Right lobe of liver (tissue), 6 donors: ENCODE measurements at regions not wholly inside any gene's neighbourhood (a gene's known extent, or its start where the extent isn't known, plus 50 kb on each side); places are given as distances from the start of the nearest gene placed in this dataset.

ENCODE experiments used
- ATAC-seq, 4 donors: fragments of 200-7000 bp; cut with Tn5 transposase; one replicate each; pipeline ENCODE4 v1.9.1; 2020; ENCODE audit warnings: mild to moderate bottlenecking in 4 of 4, moderate library complexity in 4 of 4
- DNase-seq, 3 donors: peaks; one replicate each; pipeline ENCODE4 v3.0.0-alpha.2; 2020
- H3K27ac ChIP-seq, 3 donors: fragments of 200-600 bp; one replicate each; pipeline ENCODE4 v1.8.0; 2022
- H3K27me3 ChIP-seq, 2 donors: fragments of 200-600 bp; one replicate each; pipeline ENCODE4 v1.8.0; 2022
- H3K36me3 ChIP-seq, 4 donors: fragments of 200-600 bp; sonication (generic) in 1 of 4; one replicate each; pipeline versions ENCODE4 v1.5.1 to v1.8.0; 2017 to 2022; ENCODE audit warnings: control low read depth in 1 of 4
- H3K4me1 ChIP-seq, 4 donors: fragments of 200-600 bp; sonication (generic) in 1 of 4; one replicate each; pipeline versions ENCODE4 v1.5.1 to v1.8.0; 2017 to 2022; ENCODE audit warnings: control low read depth in 1 of 4
- H3K4me3 ChIP-seq, 3 donors: fragments of 200-600 bp; one replicate each; pipeline ENCODE4 v1.8.0; 2022
- H3K9me3 ChIP-seq, 4 donors: fragments of 200-600 bp; sonication (generic) in 1 of 4; one replicate each; pipeline versions ENCODE4 v1.5.1 to v1.8.0; 2017 to 2022; ENCODE audit warnings: control low read depth in 1 of 4
- CTCF ChIP-seq, 4 donors: fragments of 200-600 bp in 3 of 4; fragments of 450-650 bp in 1 of 4; IDR thresholded peaks; one replicate each; pipeline versions ENCODE4 v1.5.1 to v1.8.0; 2016 to 2022; ENCODE audit warnings: antibody characterized with exemption in 4 of 4, mild to moderate bottlenecking in 2 of 4
- POLR2A ChIP-seq: fragments of 450-650 bp; IDR thresholded peaks from one replicate; pipeline ENCODE4 v1.6.1; 2017; ENCODE audit warnings: antibody characterized with exemption, mild to moderate bottlenecking
- WGBS: methylation state at CpG from one replicate; pipeline ENCODE4 v1.1.6; 2018; ENCODE audit warnings: low coverage, low lambda C conversion rate; ENCODE audit not compliant: insufficient coverage; ENCODE audit errors: missing lambda C conversion rate; 5-methylcytosine and 5-hydroxymethylcytosine counted together
- intact Hi-C, 2 donors: fragments of 100-400 bp; cut with DNase I; formaldehyde crosslinking; loops; one replicate each; pipeline versions ENCODE4 v1.11.2 to v1.14.1; 2022
- donor health status: DM: no; HTN: yes; CAD: no.
- donor health status: DM: no; HTN: no; CAD: no.
- donor health status: DM: no; HTN: no; CAD: no.
- donor health status: DM: no; HTN: yes; CAD: no.
- donor health status: DM: no; HTN: yes; CAD: no.

GRCh38 chr4:95641571-95641970 lies 92.8 kb upstream of the UNC5C start:
- 85% methylated on average over 7 of the region's 7 CpGs for WGBS
- DNase-seq (no peak), ATAC-seq (no peak)
- H3K36me3 ChIP-seq: no peaks in the 10 kb centered on the region
- peaks cover 0 to 4% (median 0%) of the 10 kb centered on the region in 4 donors for H3K4me1 ChIP-seq
- H3K27me3 ChIP-seq: no peaks in the 10 kb centered on the region
- no peak overlapping the region for H3K27ac ChIP-seq
- H3K9me3 ChIP-seq: no peaks in the 10 kb centered on the region
- intact Hi-C loops: no loop called here
- no peak overlapping the region for H3K4me3 ChIP-seq
- TF ChIP-seq POLR2A (no peak), CTCF (IDR thresholded peaks at IDR 0.05) (no peak)

DNA sequence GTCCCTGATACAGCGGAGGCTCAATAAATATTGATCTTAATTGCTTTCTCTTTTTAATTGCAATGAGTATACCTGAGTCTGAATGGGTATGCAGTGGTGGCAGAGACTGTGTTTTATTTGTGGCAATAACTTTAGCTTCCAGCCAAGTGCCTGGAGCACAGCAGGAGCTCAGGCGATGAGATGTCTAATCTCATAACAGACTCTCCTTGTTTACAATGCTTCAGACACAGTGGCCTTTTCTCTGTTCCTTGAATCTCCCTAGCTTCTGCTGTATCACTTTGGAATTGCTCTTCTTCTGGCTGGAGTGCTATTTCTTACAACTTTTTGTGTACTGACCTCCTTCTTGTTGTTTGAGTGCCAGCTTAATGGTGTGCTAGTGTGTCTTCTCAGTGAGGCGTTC lies 91.5 kb upstream of the UNC5C start:
- Histone ChIP-seq H3K27me3 (no peaks in the 10 kb centered on the region), H3K4me3 (no peak overlapping the region), H3K27ac (no peak overlapping the region), H3K9me3 (no peaks in the 10 kb centered on the region), H3K36me3 (no peaks in the 10 kb centered on the region), H3K4me1 (peaks cover 0 to 4% (median 0%) of the 10 kb centered on the region in 4 donors)
- ATAC-seq (no peak), DNase-seq (no peak)
- TF ChIP-seq CTCF (IDR thresholded peaks at IDR 0.05) (no peak), POLR2A (no peak)
- 81% methylated on average over 3 of the region's 3 CpGs for WGBS
- intact Hi-C loops: no loop called here

- WGBS: 18% methylated on average over 5 of the region's 5 CpGs
- H3K27ac ChIP-seq: no peak overlapping the region
- intact Hi-C loops: no loop called here
- DNase-seq (no peak), ATAC-seq (peak in 2 of 4 donors; percentile 60 to 61)
- H3K36me3 ChIP-seq: no peaks in the 10 kb centered on the region
- TF ChIP-seq CTCF (IDR thresholded peaks at IDR 0.05): no peak
- no peak for TF ChIP-seq POLR2A
- H3K27me3 ChIP-seq: no peaks in the 10 kb centered on the region
- no peaks in the 10 kb centered on the region for H3K9me3 ChIP-seq
- H3K4me3 ChIP-seq: no peak overlapping the region
- peaks cover 0 to 4% (median 0%) of the 10 kb centered on the region in 4 donors for H3K4me1 ChIP-seq
Observed at GRCh38 chr4:95638920-95639501, 90.2 kb upstream of the UNC5C start.

DNA sequence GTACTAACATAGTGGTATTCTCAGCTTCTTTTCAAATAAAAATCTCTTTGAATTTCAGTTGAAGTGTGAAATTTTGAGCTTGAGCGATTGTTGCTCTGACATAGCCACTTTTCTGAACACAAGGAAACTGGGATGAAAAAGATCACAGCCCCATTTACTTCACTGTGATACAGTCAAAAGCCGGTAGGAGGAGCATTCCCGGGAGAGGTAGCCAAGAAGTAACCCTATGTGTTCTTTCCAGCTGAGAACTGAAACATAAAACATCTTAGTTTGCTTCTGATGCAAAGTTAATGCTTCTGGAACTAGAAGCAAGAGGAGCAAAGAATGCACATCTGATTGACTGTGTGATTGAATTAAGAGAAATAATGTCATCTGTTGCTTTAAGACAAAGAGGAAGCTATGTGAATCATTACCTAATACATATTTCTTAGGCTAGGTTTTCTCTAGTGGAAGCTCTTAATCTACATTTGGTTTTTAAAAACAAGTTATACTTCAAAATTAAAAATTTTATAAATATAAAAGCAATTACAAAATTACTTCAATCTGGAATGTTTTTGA lies 88.3 kb upstream of the UNC5C start:
- Histone ChIP-seq H3K4me3 (no peak overlapping the region), H3K9me3 (no peaks in the 10 kb centered on the region), H3K4me1 (peaks cover 0 to 4% (median 0%) of the 10 kb centered on the region in 4 donors), H3K36me3 (no peaks in the 10 kb centered on the region), H3K27me3 (no peaks in the 10 kb centered on the region), H3K27ac (no peak overlapping the region)
- DNase-seq (no peak), ATAC-seq (no peak)
- WGBS: 24% methylated on average over 3 of the region's 3 CpGs
- no peak for TF ChIP-seq POLR2A
- TF ChIP-seq CTCF (IDR thresholded peaks at IDR 0.05): peak in 1 of 4 donors; percentile 21
- intact Hi-C loops: no loop called here
